B cell (primary cell): ENCODE measurements at regions not wholly inside any gene's neighbourhood (a gene's known extent, or its start where the extent isn't known, plus 50 kb on each side); places are given as distances from the start of the nearest gene placed in this dataset.

Experiments
- ATAC-seq: fragments of 200-7000 bp; cut with Tn5 transposase; one replicate; pipeline ENCODE4 v1.10.0; 2021; ENCODE audit warnings: low read depth, mild to moderate bottlenecking, moderate number of reproducible peaks, moderate library complexity
- CTCF ChIA-PET: fragments of 350-600 bp; sonication (Branson Sonifier 250); formaldehyde crosslinking; loops from one replicate; lab custom pipeline; 2021; ENCODE audit warnings: antibody characterized with exemption, inconsistent platforms; lab: Charles Lee
- POLR2A ChIA-PET: fragments of 350-600 bp; sonication (Branson Sonifier 250); formaldehyde crosslinking; loops from one replicate; lab custom pipeline; 2021; ENCODE audit warnings: antibody characterized with exemption; lab: Charles Lee
- DNase-seq: peaks from one replicate; pipeline ENCODE4 v3.0.0; 2013
- H2AFZ ChIP-seq: 2 replicates; pipeline ENCODE4 v1.6.1; 2012; ENCODE audit warnings: mild to moderate bottlenecking, low read depth, low read length; ENCODE audit not compliant: insufficient read depth, poor library complexity, severe bottlenecking
- H3K27ac ChIP-seq, 2 donors: 1 replicate in 1 of 2; 2 replicates in 1 of 2; pipeline ENCODE4 v1.5.1; 2012 to 2013; ENCODE audit warnings: low read length in 2 of 2, mild to moderate bottlenecking in 2 of 2, moderate library complexity in 1 of 2
- H3K27me3 ChIP-seq, 4 experiments: fragments of 200-600 bp in 1 of 4; sonication (generic) in 1 of 4; replicated peaks in 1 of 4; 1 replicate in 2 of 4; 2 replicates in 2 of 4; pipeline versions ENCODE4 v1.6.1 to v1.7.0; 2013 to 2016; ENCODE audit warnings: low read length in 3 of 4, mild to moderate bottlenecking in 2 of 4, mixed read lengths in 1 of 4, moderate library complexity in 1 of 4; ENCODE audit not compliant: insufficient read depth in 4 of 4, control insufficient read depth in 3 of 4; ENCODE audit errors: control extremely low read depth in 1 of 4
- H3K36me3 ChIP-seq, 2 experiments: replicated peaks in 1 of 2; 1 replicate in 1 of 2; 2 replicates in 1 of 2; pipeline versions ENCODE4 v1.6.1 to v1.7.1; 2013; ENCODE audit warnings: low read length in 1 of 2; ENCODE audit not compliant: insufficient read depth in 2 of 2, control insufficient read depth in 1 of 2; ENCODE audit errors: control extremely low read depth in 1 of 2, extremely low read depth in 1 of 2
- H3K4me1 ChIP-seq, 2 donors: fragments of 200-600 bp in 1 of 2; sonication (generic) in 1 of 2; 1 replicate in 1 of 2; 2 replicates in 1 of 2; pipeline versions ENCODE4 v1.5.1 to v1.6.1; 2013 to 2017; ENCODE audit warnings: low read length in 2 of 2; ENCODE audit not compliant: control insufficient read depth in 2 of 2, insufficient read depth in 2 of 2
- H3K4me2 ChIP-seq: replicated peaks from 2 replicates; pipeline ENCODE3; 2012; ENCODE audit warnings: mild to moderate bottlenecking, low read depth, low read length; ENCODE audit not compliant: poor library complexity, severe bottlenecking
- H3K4me3 ChIP-seq, 5 experiments: fragments of 200-600 bp in 1 of 5; sonication (generic) in 1 of 5; 1 replicate in 3 of 5; 2 replicates in 2 of 5; pipeline versions ENCODE4 v1.5.1 to v1.7.0; 2011 to 2016; ENCODE audit warnings: low read length in 4 of 5, mild to moderate bottlenecking in 4 of 5, low read depth in 2 of 5, control low read depth in 1 of 5, moderate library complexity in 1 of 5; ENCODE audit not compliant: insufficient read depth in 1 of 5; ENCODE audit errors: control extremely low read depth in 1 of 5, extremely low read depth in 1 of 5
- H3K79me2 ChIP-seq: fragments of 200-600 bp; sonication (generic); one replicate; pipeline ENCODE4 v1.6.0; 2016; ENCODE audit warnings: low read length; ENCODE audit not compliant: control insufficient read depth, insufficient read depth
- H3K9ac ChIP-seq: fragments of 200-600 bp; sonication (generic); 2 replicates; pipeline ENCODE4 v1.6.1; 2017; ENCODE audit warnings: mild to moderate bottlenecking, low read length, moderate library complexity
- H3K9me3 ChIP-seq, 3 donors: one replicate each; pipeline versions ENCODE4 v1.6.1 to v1.7.1; 2013; ENCODE audit warnings: low read length in 2 of 3; ENCODE audit not compliant: control insufficient read depth in 2 of 3, insufficient read depth in 1 of 3; ENCODE audit errors: control extremely low read depth in 1 of 3
- H4K20me1 ChIP-seq: 2 replicates; pipeline ENCODE4 v1.6.0; 2012; ENCODE audit warnings: mild to moderate bottlenecking, low read length; ENCODE audit not compliant: insufficient read depth, control insufficient read depth, poor library complexity, severe bottlenecking
- H3K27ac Mint-ChIP-seq: one replicate; pipeline ENCODE4 v1.8.0; 2021; ENCODE audit warnings: mixed read lengths
- H3K27me3 Mint-ChIP-seq: one replicate; pipeline ENCODE4 v1.8.0; 2021; ENCODE audit warnings: mixed read lengths
- H3K4me1 Mint-ChIP-seq: one replicate; pipeline ENCODE4 v1.8.0; 2021; ENCODE audit warnings: mixed read lengths
- H3K4me3 Mint-ChIP-seq: one replicate; pipeline ENCODE4 v1.8.0; 2021; ENCODE audit warnings: mixed read lengths
- H3K9me3 Mint-ChIP-seq: one replicate; pipeline ENCODE4 v1.8.0; 2022; ENCODE audit warnings: mixed read lengths; ENCODE audit not compliant: insufficient read depth
- CTCF ChIP-seq: fragments of 200-600 bp; IDR thresholded peaks from one replicate; pipeline ENCODE4 v1.8.0; 2022; ENCODE audit warnings: antibody characterized with exemption, mild to moderate bottlenecking
- EZH2 ChIP-seq: IDR thresholded peaks from 2 replicates; pipeline ENCODE4 v1.6.1; 2012; ENCODE audit warnings: borderline replicate concordance, low read depth, mild to moderate bottlenecking, moderate library complexity, low read length; ENCODE audit not compliant: insufficient read depth, poor library complexity, severe bottlenecking
- whole genome bisulfite sequencing: methylation state at CpG from one replicate; pipeline ENCODE4 v1.1.5; 2013; ENCODE audit warnings: missing lambda C conversion rate; ENCODE audit not compliant: insufficient coverage; 5-methylcytosine and 5-hydroxymethylcytosine counted together
- intact Hi-C: fragments of 100-400 bp; cut with micrococcal nuclease; formaldehyde crosslinking; loops from one replicate; pipeline ENCODE4 v1.10.0; 2022

GRCh38 chr5:135199919-135200318 lies 165.9 kb upstream of the PITX1 start:
- Histone ChIP-seq H2AFZ (no peak overlapping the region), H3K4me2 (no peak overlapping the region), H4K20me1 (no peaks in the 10 kb centered on the region), H3K9me3 (peaks cover 0 to 20% (median 7%) of the 10 kb centered on the region in 3 donors), H3K4me1 (no peaks in the 10 kb centered on the region), H3K27me3 (peaks cover 0 to 9% (median 6%) of the 10 kb centered on the region in 4 experiments), H3K4me3 (no peak overlapping the region), H3K9ac (no peak overlapping the region), H3K36me3 (no peaks in the 10 kb centered on the region), H3K27ac (no peak overlapping the region), H3K79me2 (no peaks in the 10 kb centered on the region)
- CTCF ChIA-PET = no interaction called here
- POLR2A ChIA-PET = no interaction called here
- intact Hi-C loops = no loop called here
- ATAC-seq (no peak), DNase-seq (no peak)
- Mint-ChIP-seq H3K27me3 (peaks cover 44% of the 10 kb centered on the region), H3K4me1 (no peaks in the 10 kb centered on the region), H3K27ac (no peak overlapping the region), H3K4me3 (no peak overlapping the region), H3K9me3 (peaks cover 22% of the 10 kb centered on the region)
- TF ChIP-seq CTCF (no peak), EZH2 (no peak)
- WGBS = no CpG with 5 or more reads among the region's 1 CpG

GRCh38 chr5:135196483-135196882 lies 162.5 kb upstream of the PITX1 start:
- H3K4me1 ChIP-seq = peaks cover 2% of the 10 kb centered on the region in 2 donors
- Mint-ChIP-seq H3K27me3 (peaks cover 52% of the 10 kb centered on the region), H3K27ac (no peak overlapping the region), H3K4me1 (no peaks in the 10 kb centered on the region), H3K4me3 (no peak overlapping the region), H3K9me3 (peaks cover 12% of the 10 kb centered on the region)
- no peak overlapping the region for H2AFZ ChIP-seq
- WGBS = no CpG with 5 or more reads among the region's 1 CpG
- no peak overlapping the region for H3K4me2 ChIP-seq
- no peak overlapping the region for H3K9ac ChIP-seq
- H4K20me1 ChIP-seq = no peaks in the 10 kb centered on the region
- H3K9me3 ChIP-seq = peaks cover 2% of the 10 kb centered on the region in 3 donors
- no peaks in the 10 kb centered on the region for H3K79me2 ChIP-seq
- DNase-seq = no peak
- no peak overlapping the region for H3K4me3 ChIP-seq
- H3K36me3 ChIP-seq = no peaks in the 10 kb centered on the region
- intact Hi-C loops = no loop called here
- ATAC-seq = no peak
- CTCF ChIA-PET = no interaction called here
- POLR2A ChIA-PET = no interaction called here
- TF ChIP-seq CTCF (no peak), EZH2 (no peak)
- peaks cover 0 to 26% (median 8%) of the 10 kb centered on the region in 4 experiments for H3K27me3 ChIP-seq
- no peak overlapping the region for H3K27ac ChIP-seq
